Neural cell (in vitro differentiated cells): ENCODE measurements at regions not wholly inside any gene's neighbourhood (a gene's known extent, or its start where the extent isn't known, plus 50 kb on each side); places are given as distances from the start of the nearest gene placed in this dataset.

Experiments
- H2AFZ ChIP-seq: fragments of 200-600, 300-800 bp; sonication (generic), shearing (Covaris generic); 2 replicates; pipeline ENCODE4 v1.6.0; 2014; ENCODE audit warnings: low read depth, mild to moderate bottlenecking, antibody characterized with exemption, low read length, moderate library complexity
- H3F3A ChIP-seq: fragments of 200-600 bp; shearing (Covaris generic); 2 replicates; pipeline ENCODE4 v1.6.1; 2016; ENCODE audit warnings: mild to moderate bottlenecking, moderate library complexity, mixed read lengths, antibody characterized with exemption, low read length; ENCODE audit not compliant: insufficient read depth, poor library complexity, severe bottlenecking
- H3K27ac ChIP-seq: fragments of 200-600, 300-800 bp; sonication (generic), shearing (Covaris generic); 2 replicates; pipeline ENCODE4 v1.5.1; 2014; ENCODE audit warnings: mild to moderate bottlenecking, low read length, moderate library complexity
- H3K27me3 ChIP-seq: fragments of 300-800, 200-600 bp; sonication (generic), shearing (Covaris generic); 2 replicates; pipeline ENCODE4 v1.6.0; 2014; ENCODE audit warnings: mild to moderate bottlenecking, low read depth, low read length, moderate library complexity; ENCODE audit not compliant: insufficient read depth
- H3K36me3 ChIP-seq: fragments of 300-800, 200-600 bp; sonication (generic), shearing (Covaris generic); 2 replicates; pipeline ENCODE4 v1.5.1; 2014; ENCODE audit warnings: mild to moderate bottlenecking, antibody characterized with exemption, low read length, moderate library complexity; ENCODE audit not compliant: insufficient read depth
- H3K4me2 ChIP-seq: fragments of 300-800, 200-600 bp; sonication (generic), shearing (Covaris generic); 2 replicates; pipeline ENCODE4 v1.6.0; 2014; ENCODE audit warnings: mild to moderate bottlenecking, low read length
- H3K4me3 ChIP-seq: fragments of 300-800, 200-600 bp; sonication (generic), shearing (Covaris generic); 2 replicates; pipeline ENCODE4 v1.5.1; 2014; ENCODE audit warnings: mild to moderate bottlenecking, low read length, moderate library complexity
- H3K79me2 ChIP-seq: fragments of 200-600 bp; shearing (Covaris generic); replicated peaks from 2 replicates; pipeline ENCODE4 v1.6.0; 2014; ENCODE audit warnings: mild to moderate bottlenecking, low read length, moderate library complexity; ENCODE audit not compliant: insufficient read depth
- H3K9ac ChIP-seq: fragments of 300-800, 200-600 bp; sonication (generic), shearing (Covaris generic); 2 replicates; pipeline ENCODE4 v1.6.1; 2016; ENCODE audit warnings: mild to moderate bottlenecking, low read length, mixed read lengths
- H3K9me2 ChIP-seq: fragments of 200-600 bp; shearing (Covaris generic); 2 replicates; pipeline ENCODE4 v1.6.1; 2016; ENCODE audit warnings: mild to moderate bottlenecking, low read length, mixed read lengths; ENCODE audit not compliant: insufficient read depth
- H3K9me3 ChIP-seq: fragments of 200-600, 300-800 bp; sonication (generic), shearing (Covaris generic); 2 replicates; pipeline ENCODE4 v1.6.1; 2016; ENCODE audit warnings: mild to moderate bottlenecking, mixed run types, low read length, moderate library complexity, mixed read lengths
- H4K20me1 ChIP-seq: fragments of 200-600 bp; shearing (Covaris generic); 2 replicates; pipeline ENCODE4 v1.6.1; 2016; ENCODE audit warnings: mild to moderate bottlenecking, mixed run types; ENCODE audit not compliant: insufficient read depth
- CTCF ChIP-seq: fragments of 450-650 bp; IDR thresholded peaks from 2 replicates; pipeline ENCODE4 v1.5.1; 2014; ENCODE audit warnings: antibody characterized with exemption, mild to moderate bottlenecking, moderate library complexity; ENCODE audit not compliant: poor library complexity, severe bottlenecking
- EP300 ChIP-seq: fragments of 450-650 bp; conservative IDR thresholded peaks from 2 replicates; pipeline ENCODE4 v1.6.1; 2014; ENCODE audit warnings: antibody characterized with exemption, mild to moderate bottlenecking, moderate library complexity; ENCODE audit not compliant: poor library complexity, severe bottlenecking
- EZH2 ChIP-seq: fragments of 200-600, 300-800 bp; shearing (Covaris generic), sonication (generic); IDR thresholded peaks from 2 replicates; pipeline ENCODE4 v1.6.1; 2014; ENCODE audit warnings: antibody characterized with exemption, low read length, borderline replicate concordance, mild to moderate bottlenecking; ENCODE audit not compliant: insufficient read depth, poor library complexity, severe bottlenecking
- MXI1 ChIP-seq: fragments of 450-650 bp; conservative IDR thresholded peaks from 2 replicates; pipeline ENCODE4 v1.6.1; 2014; ENCODE audit warnings: antibody characterized with exemption, mild to moderate bottlenecking; ENCODE audit not compliant: poor library complexity, severe bottlenecking
- POLR2AphosphoS5 ChIP-seq: IDR thresholded peaks from 2 replicates; pipeline ENCODE4 v1.6.1; 2012
- RAD21 ChIP-seq: fragments of 450-650 bp; conservative IDR thresholded peaks from 2 replicates; pipeline ENCODE4 v1.6.1; 2014; ENCODE audit warnings: antibody characterized with exemption, mild to moderate bottlenecking, moderate library complexity
- REST ChIP-seq: IDR thresholded peaks from 2 replicates; pipeline ENCODE4 v1.6.1; 2012; ENCODE audit warnings: borderline replicate concordance
- SMC3 ChIP-seq: fragments of 450-650 bp; conservative IDR thresholded peaks from 2 replicates; pipeline ENCODE4 v1.6.1; 2014; ENCODE audit warnings: antibody characterized with exemption, mild to moderate bottlenecking, moderate library complexity; ENCODE audit not compliant: poor library complexity
- TAF1 ChIP-seq: IDR thresholded peaks from 2 replicates; pipeline ENCODE4 v1.6.1; 2012; ENCODE audit warnings: low read depth

GRCh38 chr16:86362155-86362849 lies 148.0 kb upstream of the FOXF1 start:
- Histone ChIP-seq H3K27ac (no peak overlapping the region), H3K4me2 (no peak overlapping the region), H3K9me3 (no peaks in the 10 kb centered on the region), H2AFZ (no peak overlapping the region), H3F3A (no peaks in the 10 kb centered on the region), H4K20me1 (no peaks in the 10 kb centered on the region), H3K27me3 (no peaks in the 10 kb centered on the region), H3K9me2 (no peaks in the 10 kb centered on the region), H3K79me2 (no peaks in the 10 kb centered on the region), H3K9ac (no peak overlapping the region), H3K36me3 (no peaks in the 10 kb centered on the region), H3K4me3 (no peak overlapping the region)
- TF ChIP-seq MXI1 = no peak
- no peak for TF ChIP-seq REST
- no peak for TF ChIP-seq CTCF
- TF ChIP-seq EP300 = no peak
- no peak for TF ChIP-seq POLR2AphosphoS5
- no peak for TF ChIP-seq TAF1
- no peak for TF ChIP-seq EZH2

- H3K36me3 ChIP-seq = no peaks in the 10 kb centered on the region
- TF ChIP-seq CTCF (no peak), TAF1 (no peak), EP300 (no peak), REST (no peak), RAD21 (no peak), EZH2 (no peak), POLR2AphosphoS5 (no peak), MXI1 (no peak), SMC3 (no peak)
- H3F3A ChIP-seq = no peaks in the 10 kb centered on the region
- no peaks in the 10 kb centered on the region for H3K9me3 ChIP-seq
- H3K4me2 ChIP-seq = no peak overlapping the region
- H4K20me1 ChIP-seq = no peaks in the 10 kb centered on the region
- no peaks in the 10 kb centered on the region for H3K9me2 ChIP-seq
- no peak overlapping the region for H2AFZ ChIP-seq
- no peak overlapping the region for H3K27ac ChIP-seq
- H3K4me3 ChIP-seq = no peak overlapping the region
- H3K79me2 ChIP-seq = no peaks in the 10 kb centered on the region
- H3K9ac ChIP-seq = no peak overlapping the region
- no peaks in the 10 kb centered on the region for H3K27me3 ChIP-seq
Measured at GRCh38 chr16:86363057-86363490, 147.3 kb upstream of the FOXF1 start.
